GM23338 (cell line): ENCODE measurements at regions not wholly inside any gene's neighbourhood (a gene's known extent, or its start where the extent isn't known, plus 50 kb on each side); places are given as distances from the start of the nearest gene placed in this dataset.

ENCODE experiments used
- ATAC-seq: fragments of 200-7000 bp; cut with Tn5 transposase; 3 replicates; pipeline ENCODE4 v1.9.1; 2020
- DNase-seq: peaks from one replicate; pipeline ENCODE4 v3.0.0-alpha.2; 2015; ENCODE audit warnings: low spot score
- H2AFZ ChIP-seq: fragments of 200-600 bp; sonication (generic); 2 replicates; pipeline ENCODE4 v1.8.0; 2016; ENCODE audit warnings: antibody characterized with exemption, mild to moderate bottlenecking, moderate library complexity
- H3F3A ChIP-seq: fragments of 200-600 bp; sonication (generic); replicated peaks from 2 replicates; pipeline ENCODE4 v1.8.0; 2017; ENCODE audit warnings: antibody characterized with exemption, mixed run types, low read depth
- H3K27ac ChIP-seq: fragments of 200-600 bp; sonication (generic); 2 replicates; pipeline ENCODE4 v1.6.1; 2016; ENCODE audit warnings: low read depth
- H3K27me3 ChIP-seq: fragments of 200-600 bp; sonication (generic); 2 replicates; pipeline ENCODE4 v1.8.0; 2016; ENCODE audit warnings: mild to moderate bottlenecking, mixed run types, moderate library complexity; ENCODE audit not compliant: insufficient read depth
- H3K36me3 ChIP-seq: fragments of 200-600 bp; sonication (generic); 2 replicates; pipeline ENCODE4 v1.8.0; 2016; ENCODE audit warnings: mild to moderate bottlenecking; ENCODE audit not compliant: insufficient read depth
- H3K4me1 ChIP-seq: fragments of 200-600 bp; sonication (generic); 2 replicates; pipeline ENCODE4 v1.8.0; 2016; ENCODE audit warnings: mild to moderate bottlenecking, moderate library complexity; ENCODE audit not compliant: insufficient read depth
- H3K4me2 ChIP-seq: fragments of 200-600 bp; sonication (generic); 2 replicates; pipeline ENCODE4 v1.7.1; 2017; ENCODE audit warnings: mixed run types
- H3K4me3 ChIP-seq: fragments of 200-600 bp; sonication (generic); 2 replicates; pipeline ENCODE4 v1.6.1; 2016; ENCODE audit warnings: mixed run types
- H3K79me2 ChIP-seq: fragments of 200-600 bp; sonication (generic); replicated peaks from 2 replicates; pipeline ENCODE4 v1.8.0; 2017; ENCODE audit warnings: mild to moderate bottlenecking; ENCODE audit not compliant: insufficient read depth
- H3K9me2 ChIP-seq: fragments of 200-600 bp; sonication (generic); 2 replicates; pipeline ENCODE4 v1.8.0; 2017; ENCODE audit not compliant: insufficient read depth
- H4K20me1 ChIP-seq: fragments of 200-600 bp; sonication (generic); replicated peaks from 2 replicates; pipeline ENCODE4 v1.8.0; 2017; ENCODE audit warnings: mild to moderate bottlenecking; ENCODE audit not compliant: insufficient read depth
- H3K27ac Mint-ChIP-seq: 2 replicates; pipeline ENCODE4 v1.8.0; 2020; ENCODE audit warnings: inconsistent platforms, mild to moderate bottlenecking, moderate library complexity, mixed read lengths
- H3K27me3 Mint-ChIP-seq: 3 replicates; pipeline ENCODE4 v1.8.0; 2022; ENCODE audit warnings: low read depth, mild to moderate bottlenecking, moderate library complexity, mixed read lengths, inconsistent platforms; ENCODE audit not compliant: insufficient read depth, poor library complexity
- H3K36me3 Mint-ChIP-seq: 3 replicates; pipeline ENCODE4 v1.8.0; 2021; ENCODE audit warnings: low read depth, mild to moderate bottlenecking, inconsistent platforms, moderate library complexity, mixed read lengths
- H3K4me1 Mint-ChIP-seq: 3 replicates; pipeline ENCODE4 v1.8.0; 2020; ENCODE audit warnings: mild to moderate bottlenecking, inconsistent platforms, mixed read lengths
- H3K4me3 Mint-ChIP-seq: 3 replicates; pipeline ENCODE4 v1.8.0; 2021; ENCODE audit warnings: moderate library complexity, mild to moderate bottlenecking, inconsistent platforms, mixed read lengths
- H3K9me3 Mint-ChIP-seq: 3 replicates; pipeline ENCODE4 v1.8.0; 2020; ENCODE audit warnings: moderate library complexity, mild to moderate bottlenecking, inconsistent platforms, mixed read lengths
- CREB1 ChIP-seq: fragments of 250-450 bp; sonication (Bioruptor Pico); IDR thresholded peaks from 2 replicates; pipeline ENCODE4 v1.5.0; 2020; ENCODE audit warnings: low read depth, mild to moderate bottlenecking, moderate library complexity
- CTCF ChIP-seq, 2 experiments: fragments of 200-600 bp in 1 of 2; sonication (generic) in 1 of 2; conservative IDR thresholded peaks; 2 replicates each; pipeline versions ENCODE4 v1.5.1 to v1.6.1; 2016 to 2017; ENCODE audit warnings: antibody characterized with exemption in 2 of 2, low read depth in 2 of 2, mild to moderate bottlenecking in 2 of 2, moderate library complexity in 1 of 2
- EZH2 ChIP-seq: fragments of 200-600 bp; sonication (generic); IDR thresholded peaks from one replicate; pipeline ENCODE4 v1.8.0; 2017; ENCODE audit warnings: antibody characterized with exemption, mild to moderate bottlenecking, low read depth; ENCODE audit not compliant: unreplicated experiment
- EZH2phosphoT487 ChIP-seq: fragments of 200-600 bp; sonication (generic); IDR thresholded peaks from one replicate; pipeline ENCODE4 v1.8.1; 2018; ENCODE audit warnings: antibody characterized with exemption; ENCODE audit not compliant: unreplicated experiment
- JUNB ChIP-seq: IDR thresholded peaks from one replicate; pipeline ENCODE4 v1.6.1; 2016; ENCODE audit warnings: antibody characterized with exemption; ENCODE audit not compliant: unreplicated experiment
- NANOG ChIP-seq: IDR thresholded peaks from 2 replicates; pipeline ENCODE4 v1.6.1; 2016; ENCODE audit warnings: antibody characterized with exemption, borderline replicate concordance
- POLR2AphosphoS5 ChIP-seq: IDR thresholded peaks from 2 replicates; pipeline ENCODE4 v1.6.1; 2016; ENCODE audit warnings: antibody characterized with exemption, low read depth
- STAT1 ChIP-seq: IDR thresholded peaks from one replicate; pipeline ENCODE4 v1.6.1; 2016; ENCODE audit warnings: antibody characterized with exemption; ENCODE audit not compliant: unreplicated experiment
- ZNF114 ChIP-seq: fragments of 250-450 bp; sonication (Bioruptor Pico); IDR thresholded peaks from 2 replicates; pipeline ENCODE4 v1.5.0; 2020; ENCODE audit warnings: mild to moderate bottlenecking, moderate library complexity
- ZNF331 ChIP-seq: fragments of 250-450 bp; sonication (Bioruptor Pico); IDR thresholded peaks from 2 replicates; pipeline ENCODE4 v1.5.0; 2020; ENCODE audit warnings: low read depth, mild to moderate bottlenecking, moderate library complexity
- TF ChIP-seq, protein P1 (sequence below): IDR thresholded peaks from one replicate; pipeline ENCODE4 v1.6.1; 2018; ENCODE audit warnings: antibody characterized with exemption; ENCODE audit not compliant: unreplicated experiment
- TF ChIP-seq, protein P2 (sequence below): IDR thresholded peaks from 2 replicates; pipeline ENCODE4 v1.6.1; 2016; ENCODE audit warnings: antibody characterized with exemption
- TF ChIP-seq, protein P3 (sequence below): fragments of 250-450 bp; sonication (Bioruptor Pico); IDR thresholded peaks from 2 replicates; pipeline ENCODE4 v1.5.0; 2020; ENCODE audit warnings: mild to moderate bottlenecking, moderate library complexity

DNA sequence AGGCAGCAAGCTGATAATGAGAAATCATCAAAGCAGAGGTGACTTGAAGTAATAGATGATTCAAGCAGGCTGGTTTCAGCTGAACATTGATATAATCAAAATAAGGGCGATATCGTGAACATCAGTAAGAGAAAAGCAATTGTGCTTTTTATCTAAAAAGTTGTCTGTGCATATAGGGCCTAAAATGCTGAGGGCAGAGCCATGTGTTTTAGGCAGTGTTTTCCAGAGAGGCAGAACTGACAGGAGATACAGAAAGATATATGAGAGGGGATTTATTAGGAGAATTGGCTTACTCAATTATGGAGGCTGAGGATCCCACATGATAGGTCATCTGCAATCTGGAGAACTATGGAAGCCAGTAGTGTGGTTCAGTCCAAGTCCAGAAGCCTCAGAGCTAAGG lies 136.5 kb upstream of the NPY2R start:
- Mint-ChIP-seq H3K27me3 (no peaks in the 10 kb centered on the region), H3K27ac (no peak overlapping the region), H3K9me3 (no peaks in the 10 kb centered on the region), H3K4me1 (no peaks in the 10 kb centered on the region), H3K4me3 (no peak overlapping the region), H3K36me3 (no peaks in the 10 kb centered on the region)
- H3F3A ChIP-seq = no peaks in the 10 kb centered on the region
- H3K4me2 ChIP-seq = no peak overlapping the region
- H3K27ac ChIP-seq = no peak overlapping the region
- no peaks in the 10 kb centered on the region for H3K4me1 ChIP-seq
- no peaks in the 10 kb centered on the region for H4K20me1 ChIP-seq
- DNase-seq (no peak), ATAC-seq (no peak)
- no peaks in the 10 kb centered on the region for H3K9me2 ChIP-seq
- H2AFZ ChIP-seq = no peak overlapping the region
- no peaks in the 10 kb centered on the region for H3K36me3 ChIP-seq
- no peaks in the 10 kb centered on the region for H3K79me2 ChIP-seq
- TF ChIP-seq ZNF114 (CRISPR knock-in tag) (no peak), EZH2phosphoT487 (no peak), NANOG (no peak), ZNF331 (no peak), CTCF (conservative IDR thresholded peaks at IDR 0.05; ENCODE audit: low read depth in 2 of 2) (no peak), CREB1 (no peak), STAT1 (no peak), JUNB (no peak), EZH2 (no peak), POLR2AphosphoS5 (no peak)
- TF ChIP-seq, protein P1, sequence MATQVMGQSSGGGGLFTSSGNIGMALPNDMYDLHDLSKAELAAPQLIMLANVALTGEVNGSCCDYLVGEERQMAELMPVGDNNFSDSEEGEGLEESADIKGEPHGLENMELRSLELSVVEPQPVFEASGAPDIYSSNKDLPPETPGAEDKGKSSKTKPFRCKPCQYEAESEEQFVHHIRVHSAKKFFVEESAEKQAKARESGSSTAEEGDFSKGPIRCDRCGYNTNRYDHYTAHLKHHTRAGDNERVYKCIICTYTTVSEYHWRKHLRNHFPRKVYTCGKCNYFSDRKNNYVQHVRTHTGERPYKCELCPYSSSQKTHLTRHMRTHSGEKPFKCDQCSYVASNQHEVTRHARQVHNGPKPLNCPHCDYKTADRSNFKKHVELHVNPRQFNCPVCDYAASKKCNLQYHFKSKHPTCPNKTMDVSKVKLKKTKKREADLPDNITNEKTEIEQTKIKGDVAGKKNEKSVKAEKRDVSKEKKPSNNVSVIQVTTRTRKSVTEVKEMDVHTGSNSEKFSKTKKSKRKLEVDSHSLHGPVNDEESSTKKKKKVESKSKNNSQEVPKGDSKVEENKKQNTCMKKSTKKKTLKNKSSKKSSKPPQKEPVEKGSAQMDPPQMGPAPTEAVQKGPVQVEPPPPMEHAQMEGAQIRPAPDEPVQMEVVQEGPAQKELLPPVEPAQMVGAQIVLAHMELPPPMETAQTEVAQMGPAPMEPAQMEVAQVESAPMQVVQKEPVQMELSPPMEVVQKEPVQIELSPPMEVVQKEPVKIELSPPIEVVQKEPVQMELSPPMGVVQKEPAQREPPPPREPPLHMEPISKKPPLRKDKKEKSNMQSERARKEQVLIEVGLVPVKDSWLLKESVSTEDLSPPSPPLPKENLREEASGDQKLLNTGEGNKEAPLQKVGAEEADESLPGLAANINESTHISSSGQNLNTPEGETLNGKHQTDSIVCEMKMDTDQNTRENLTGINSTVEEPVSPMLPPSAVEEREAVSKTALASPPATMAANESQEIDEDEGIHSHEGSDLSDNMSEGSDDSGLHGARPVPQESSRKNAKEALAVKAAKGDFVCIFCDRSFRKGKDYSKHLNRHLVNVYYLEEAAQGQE = no peak
- TF ChIP-seq, protein P2, sequence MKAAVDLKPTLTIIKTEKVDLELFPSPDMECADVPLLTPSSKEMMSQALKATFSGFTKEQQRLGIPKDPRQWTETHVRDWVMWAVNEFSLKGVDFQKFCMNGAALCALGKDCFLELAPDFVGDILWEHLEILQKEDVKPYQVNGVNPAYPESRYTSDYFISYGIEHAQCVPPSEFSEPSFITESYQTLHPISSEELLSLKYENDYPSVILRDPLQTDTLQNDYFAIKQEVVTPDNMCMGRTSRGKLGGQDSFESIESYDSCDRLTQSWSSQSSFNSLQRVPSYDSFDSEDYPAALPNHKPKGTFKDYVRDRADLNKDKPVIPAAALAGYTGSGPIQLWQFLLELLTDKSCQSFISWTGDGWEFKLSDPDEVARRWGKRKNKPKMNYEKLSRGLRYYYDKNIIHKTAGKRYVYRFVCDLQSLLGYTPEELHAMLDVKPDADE = no peak
- TF ChIP-seq, protein P3, sequence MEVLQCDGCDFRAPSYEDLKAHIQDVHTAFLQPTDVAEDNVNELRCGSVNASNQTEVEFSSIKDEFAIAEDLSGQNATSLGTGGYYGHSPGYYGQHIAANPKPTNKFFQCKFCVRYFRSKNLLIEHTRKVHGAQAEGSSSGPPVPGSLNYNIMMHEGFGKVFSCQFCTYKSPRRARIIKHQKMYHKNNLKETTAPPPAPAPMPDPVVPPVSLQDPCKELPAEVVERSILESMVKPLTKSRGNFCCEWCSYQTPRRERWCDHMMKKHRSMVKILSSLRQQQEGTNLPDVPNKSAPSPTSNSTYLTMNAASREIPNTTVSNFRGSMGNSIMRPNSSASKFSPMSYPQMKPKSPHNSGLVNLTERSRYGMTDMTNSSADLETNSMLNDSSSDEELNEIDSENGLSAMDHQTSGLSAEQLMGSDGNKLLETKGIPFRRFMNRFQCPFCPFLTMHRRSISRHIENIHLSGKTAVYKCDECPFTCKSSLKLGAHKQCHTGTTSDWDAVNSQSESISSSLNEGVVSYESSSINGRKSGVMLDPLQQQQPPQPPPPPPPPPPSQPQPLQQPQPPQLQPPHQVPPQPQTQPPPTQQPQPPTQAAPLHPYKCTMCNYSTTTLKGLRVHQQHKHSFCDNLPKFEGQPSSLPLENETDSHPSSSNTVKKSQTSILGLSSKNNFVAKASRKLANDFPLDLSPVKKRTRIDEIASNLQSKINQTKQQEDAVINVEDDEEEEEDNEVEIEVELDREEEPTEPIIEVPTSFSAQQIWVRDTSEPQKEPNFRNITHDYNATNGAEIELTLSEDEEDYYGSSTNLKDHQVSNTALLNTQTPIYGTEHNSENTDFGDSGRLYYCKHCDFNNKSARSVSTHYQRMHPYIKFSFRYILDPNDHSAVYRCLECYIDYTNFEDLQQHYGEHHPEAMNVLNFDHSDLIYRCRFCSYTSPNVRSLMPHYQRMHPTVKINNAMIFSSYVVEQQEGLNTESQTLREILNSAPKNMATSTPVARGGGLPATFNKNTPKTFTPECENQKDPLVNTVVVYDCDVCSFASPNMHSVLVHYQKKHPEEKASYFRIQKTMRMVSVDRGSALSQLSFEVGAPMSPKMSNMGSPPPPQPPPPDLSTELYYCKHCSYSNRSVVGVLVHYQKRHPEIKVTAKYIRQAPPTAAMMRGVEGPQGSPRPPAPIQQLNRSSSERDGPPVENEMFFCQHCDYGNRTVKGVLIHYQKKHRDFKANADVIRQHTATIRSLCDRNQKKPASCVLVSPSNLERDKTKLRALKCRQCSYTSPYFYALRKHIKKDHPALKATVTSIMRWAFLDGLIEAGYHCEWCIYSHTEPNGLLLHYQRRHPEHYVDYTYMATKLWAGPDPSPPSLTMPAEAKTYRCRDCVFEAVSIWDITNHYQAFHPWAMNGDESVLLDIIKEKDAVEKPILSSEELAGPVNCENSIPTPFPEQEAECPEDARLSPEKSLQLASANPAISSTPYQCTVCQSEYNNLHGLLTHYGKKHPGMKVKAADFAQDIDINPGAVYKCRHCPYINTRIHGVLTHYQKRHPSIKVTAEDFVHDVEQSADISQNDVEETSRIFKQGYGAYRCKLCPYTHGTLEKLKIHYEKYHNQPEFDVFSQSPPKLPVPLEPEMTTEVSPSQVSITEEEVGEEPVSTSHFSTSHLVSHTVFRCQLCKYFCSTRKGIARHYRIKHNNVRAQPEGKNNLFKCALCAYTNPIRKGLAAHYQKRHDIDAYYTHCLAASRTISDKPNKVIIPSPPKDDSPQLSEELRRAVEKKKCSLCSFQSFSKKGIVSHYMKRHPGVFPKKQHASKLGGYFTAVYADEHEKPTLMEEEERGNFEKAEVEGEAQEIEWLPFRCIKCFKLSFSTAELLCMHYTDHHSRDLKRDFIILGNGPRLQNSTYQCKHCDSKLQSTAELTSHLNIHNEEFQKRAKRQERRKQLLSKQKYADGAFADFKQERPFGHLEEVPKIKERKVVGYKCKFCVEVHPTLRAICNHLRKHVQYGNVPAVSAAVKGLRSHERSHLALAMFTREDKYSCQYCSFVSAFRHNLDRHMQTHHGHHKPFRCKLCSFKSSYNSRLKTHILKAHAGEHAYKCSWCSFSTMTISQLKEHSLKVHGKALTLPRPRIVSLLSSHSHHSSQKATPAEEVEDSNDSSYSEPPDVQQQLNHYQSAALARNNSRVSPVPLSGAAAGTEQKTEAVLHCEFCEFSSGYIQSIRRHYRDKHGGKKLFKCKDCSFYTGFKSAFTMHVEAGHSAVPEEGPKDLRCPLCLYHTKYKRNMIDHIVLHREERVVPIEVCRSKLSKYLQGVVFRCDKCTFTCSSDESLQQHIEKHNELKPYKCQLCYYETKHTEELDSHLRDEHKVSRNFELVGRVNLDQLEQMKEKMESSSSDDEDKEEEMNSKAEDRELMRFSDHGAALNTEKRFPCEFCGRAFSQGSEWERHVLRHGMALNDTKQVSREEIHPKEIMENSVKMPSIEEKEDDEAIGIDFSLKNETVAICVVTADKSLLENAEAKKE (CRISPR knock-in tag) = no peak
- H3K4me3 ChIP-seq = no peak overlapping the region
- H3K27me3 ChIP-seq = no peaks in the 10 kb centered on the region
